H1 (cell line): ENCODE measurements at regions not wholly inside any gene's neighbourhood (a gene's known extent, or its start where the extent isn't known, plus 50 kb on each side); places are given as distances from the start of the nearest gene placed in this dataset.

Experiments used
- CTCF ChIA-PET: fragments of 300-600 bp; sonication (Branson Sonifier 250); formaldehyde crosslinking; loops from one replicate; lab custom pipeline; 2021; ENCODE audit not compliant: partially characterized antibody; lab: Charles Lee
- POLR2A ChIA-PET: fragments of 300-600 bp; sonication (Branson Sonifier 250); formaldehyde crosslinking; loops from one replicate; lab custom pipeline; 2021; ENCODE audit warnings: inconsistent platforms; ENCODE audit not compliant: partially characterized antibody; lab: Charles Lee
- DNase-seq, 2 experiments: peaks; one replicate each; pipeline versions ENCODE4 v3.0.0 to v3.0.0-alpha.2; 2010 to 2022; ENCODE audit warnings: low spot score in 2 of 2, low read depth in 1 of 2, mixed read lengths in 1 of 2
- FAIRE-seq: peaks from 2 replicates; lab custom pipeline; 2011; peaks lifted over from hg19 to GRCh38; lab: Jason Lieb, UNC
- H2AFZ ChIP-seq: 2 replicates; pipeline ENCODE4 v1.8.1; 2012; ENCODE audit warnings: low read length, inconsistent platforms
- H2AK5ac ChIP-seq: 2 replicates; pipeline ENCODE4 v1.6.1; 2013; ENCODE audit warnings: low read depth, low read length
- H2BK120ac ChIP-seq: replicated peaks from 2 replicates; pipeline ENCODE3; 2013; ENCODE audit warnings: low read depth, low read length, inconsistent platforms
- H2BK12ac ChIP-seq: 2 replicates; pipeline ENCODE4 v1.6.1; 2013; ENCODE audit warnings: low read depth, low read length
- H2BK15ac ChIP-seq: 2 replicates; pipeline ENCODE4 v1.6.1; 2013; ENCODE audit warnings: low read length
- H2BK20ac ChIP-seq: 2 replicates; pipeline ENCODE4 v1.6.1; 2013; ENCODE audit warnings: low read length
- H2BK5ac ChIP-seq: 2 replicates; pipeline ENCODE4 v1.6.1; 2013; ENCODE audit warnings: low read depth, low read length
- H3K14ac ChIP-seq: 2 replicates; pipeline ENCODE4 v1.6.1; 2013; ENCODE audit warnings: inconsistent platforms; ENCODE audit not compliant: insufficient read length
- H3K18ac ChIP-seq: 2 replicates; pipeline ENCODE4 v1.6.1; 2013; ENCODE audit warnings: low read length; ENCODE audit errors: extremely low read depth
- H3K23ac ChIP-seq: 2 replicates; pipeline ENCODE4 v1.6.1; 2013; ENCODE audit warnings: inconsistent platforms; ENCODE audit not compliant: insufficient read length
- H3K23me2 ChIP-seq: 2 replicates; pipeline ENCODE4 v1.6.1; 2013; ENCODE audit warnings: low read depth, low read length
- H3K27ac ChIP-seq: 2 replicates; pipeline ENCODE4 v1.6.1; 2011; ENCODE audit warnings: low read depth, low read length, inconsistent platforms
- H3K27me3 ChIP-seq, 4 experiments: replicated peaks in 1 of 4; 1 replicate in 1 of 4; 2 replicates in 3 of 4; pipeline versions ENCODE4 v1.6.1 to v1.8.1; 2011 to 2013; ENCODE audit warnings: low read length in 3 of 4, mild to moderate bottlenecking in 3 of 4, inconsistent platforms in 2 of 4, mixed read lengths in 2 of 4, moderate library complexity in 1 of 4; ENCODE audit not compliant: control insufficient read depth in 3 of 4, insufficient read depth in 3 of 4; ENCODE audit errors: extremely low read depth in 1 of 4
- H3K36me3 ChIP-seq, 4 experiments: 2 replicates each; pipeline versions ENCODE4 v1.6.1 to v1.8.1; 2011 to 2013; ENCODE audit warnings: mild to moderate bottlenecking in 4 of 4, low read length in 3 of 4, moderate library complexity in 2 of 4, control low read depth in 1 of 4, inconsistent platforms in 1 of 4; ENCODE audit not compliant: insufficient read depth in 4 of 4, control insufficient read depth in 2 of 4
- H3K4ac ChIP-seq: replicated peaks from 2 replicates; pipeline ENCODE3; 2013; ENCODE audit warnings: low read length, low read depth, mixed read lengths, inconsistent platforms; ENCODE audit not compliant: insufficient read length
- H3K4me1 ChIP-seq, 4 experiments: replicated peaks in 1 of 4; 1 replicate in 1 of 4; 2 replicates in 3 of 4; pipeline versions ENCODE4 v1.6.1 to v1.8.1; 2011 to 2013; ENCODE audit warnings: low read length in 3 of 4, inconsistent platforms in 2 of 4, mixed read lengths in 1 of 4; ENCODE audit not compliant: insufficient read depth in 4 of 4, control insufficient read depth in 3 of 4
- H3K4me2 ChIP-seq, 2 experiments: 2 replicates each; pipeline versions ENCODE4 v1.6.1 to v1.8.1; 2011 to 2013; ENCODE audit warnings: low read depth in 2 of 2, low read length in 2 of 2, control low read depth in 1 of 2, inconsistent platforms in 1 of 2, mild to moderate bottlenecking in 1 of 2; ENCODE audit not compliant: insufficient read depth in 1 of 2
- H3K4me3 ChIP-seq, 4 experiments: fragments of 200-600, 300-600 bp in 1 of 4; sonication (generic), shearing (Covaris generic), sonication (Bioruptor Twin) in 1 of 4; 2 replicates each; pipeline versions ENCODE4 v1.5.1 to v1.8.1; 2011 to 2016; ENCODE audit warnings: low read length in 4 of 4, low read depth in 3 of 4, control low read depth in 2 of 4, inconsistent platforms in 2 of 4, mild to moderate bottlenecking in 2 of 4, mixed read lengths in 1 of 4, moderate library complexity in 1 of 4; ENCODE audit not compliant: insufficient read depth in 2 of 4; ENCODE audit errors: extremely low read depth in 1 of 4
- H3K56ac ChIP-seq: replicated peaks from 2 replicates; pipeline ENCODE3; 2013; ENCODE audit warnings: low read depth, mild to moderate bottlenecking, mixed read lengths, low read length, inconsistent platforms; ENCODE audit not compliant: insufficient read length
- H3K79me1 ChIP-seq: 2 replicates; pipeline ENCODE4 v1.6.1; 2013; ENCODE audit warnings: low read depth, low read length, control low read depth
- H3K79me2 ChIP-seq, 2 experiments: 2 replicates each; pipeline versions ENCODE4 v1.6.1 to v1.8.1; 2012 to 2013; ENCODE audit warnings: low read length in 2 of 2, mild to moderate bottlenecking in 2 of 2, inconsistent platforms in 1 of 2; ENCODE audit not compliant: insufficient read depth in 2 of 2, control insufficient read depth in 1 of 2
- H3K9ac ChIP-seq, 4 experiments: replicated peaks in 1 of 4; 1 replicate in 1 of 4; 2 replicates in 3 of 4; pipeline versions ENCODE4 v1.6.1 to v1.8.1; 2011 to 2013; ENCODE audit warnings: low read depth in 3 of 4, low read length in 3 of 4, control low read depth in 2 of 4, mild to moderate bottlenecking in 2 of 4, moderate library complexity in 2 of 4, inconsistent platforms in 1 of 4; ENCODE audit errors: extremely low read depth in 1 of 4
- H3K9me3 ChIP-seq, 2 experiments: 2 replicates each; pipeline versions ENCODE4 v1.6.1 to v1.8.1; 2012 to 2013; ENCODE audit warnings: mild to moderate bottlenecking in 2 of 2, moderate library complexity in 2 of 2, control low read depth in 1 of 2, inconsistent platforms in 1 of 2, low read depth in 1 of 2, low read length in 1 of 2, mixed read lengths in 1 of 2; ENCODE audit not compliant: insufficient read depth in 2 of 2
- H4K20me1 ChIP-seq, 2 experiments: replicated peaks in 1 of 2; 2 replicates each; pipeline versions ENCODE3 to v1.8.1; 2011 to 2013; ENCODE audit warnings: inconsistent platforms in 2 of 2, low read length in 2 of 2, mild to moderate bottlenecking in 1 of 2; ENCODE audit not compliant: insufficient read depth in 2 of 2, control insufficient read depth in 1 of 2
- H4K5ac ChIP-seq: 2 replicates; pipeline ENCODE4 v1.6.1; 2013; ENCODE audit warnings: low read length, low read depth, mixed read lengths, inconsistent platforms; ENCODE audit not compliant: insufficient read length
- H4K8ac ChIP-seq: 2 replicates; pipeline ENCODE4 v1.8.0; 2013; ENCODE audit warnings: mild to moderate bottlenecking, moderate library complexity, low read length, inconsistent platforms; ENCODE audit not compliant: insufficient read depth; ENCODE audit errors: extremely low read depth
- H4K91ac ChIP-seq: replicated peaks from 2 replicates; pipeline ENCODE3; 2013; ENCODE audit warnings: low read length, mixed read lengths, inconsistent platforms; ENCODE audit not compliant: insufficient read length
- GTF2F1 ChIP-seq: IDR thresholded peaks from 2 replicates; pipeline ENCODE4 v1.6.1; 2012; ENCODE audit warnings: low read depth, low read length, improper control_type of control experiment, borderline replicate concordance
- USF2 ChIP-seq: IDR thresholded peaks from 2 replicates; pipeline ENCODE4 v1.6.1; 2011; ENCODE audit warnings: low read length, improper control_type of control experiment
- WGBS, 2 experiments: shearing (Covaris generic) in 1 of 2; methylation state at CpG; one replicate each; pipeline versions ENCODE4 v1.1.6 to v1.1.7; 2013 to 2015; ENCODE audit warnings: low lambda C conversion rate in 2 of 2, mixed read lengths in 2 of 2, inconsistent platforms in 1 of 2, low coverage in 1 of 2, missing lambda C conversion rate in 1 of 2; ENCODE audit not compliant: insufficient replicate concordance in 2 of 2, insufficient coverage in 1 of 2, insufficient read length in 1 of 2; ENCODE audit errors: extremely low coverage in 1 of 2, missing lambda C conversion rate in 1 of 2; 5-methylcytosine and 5-hydroxymethylcytosine counted together

- CTCF ChIA-PET = interaction anchor here (0.7 to 2.3 kb wide), 2 partner anchors 16 to 1247 kb away, joined by 4 to 6 read pairs; no protein-coding TSS in a partner anchor
- no peak overlapping the region for H3K4me2 ChIP-seq
- no peak overlapping the region for H4K5ac ChIP-seq
- H2BK120ac ChIP-seq = no peak overlapping the region
- DNase-seq = no peak
- H3K56ac ChIP-seq = no peak overlapping the region
- H3K27me3 ChIP-seq = no peaks in the 10 kb centered on the region
- H3K18ac ChIP-seq = no peak overlapping the region; the same call in 1 of the 2 replicates
- no peak overlapping the region for H2BK15ac ChIP-seq
- no peak overlapping the region for H2BK5ac ChIP-seq
- TF ChIP-seq USF2 (no peak), GTF2F1 (no peak)
- no peak overlapping the region for H2BK20ac ChIP-seq
- H4K20me1 ChIP-seq = no peaks in the 10 kb centered on the region
- no peaks in the 10 kb centered on the region for H3K79me2 ChIP-seq
- no peak overlapping the region for H3K23ac ChIP-seq
- FAIRE-seq = no peak
- no peak overlapping the region for H3K14ac ChIP-seq
- H3K36me3 ChIP-seq = no peaks in the 10 kb centered on the region
- 93% methylated on average over 5 of the region's 5 CpGs; no CpG with 5 or more reads in 1 of the 2 experiments for WGBS, 2 experiments
- H3K4me3 ChIP-seq = no peak overlapping the region
- H3K27ac ChIP-seq = no peak overlapping the region
- no peak overlapping the region for H4K91ac ChIP-seq
- H3K79me1 ChIP-seq = no peaks in the 10 kb centered on the region
- H3K9me3 ChIP-seq = peaks cover 6 to 13% of the 10 kb centered on the region in 2 experiments; a peak in 1 of 4 replicates
- no peak overlapping the region for H2BK12ac ChIP-seq
- H2AK5ac ChIP-seq = no peak overlapping the region
- H4K8ac ChIP-seq = no peak overlapping the region
- H2AFZ ChIP-seq = no peak overlapping the region
- H3K4ac ChIP-seq = no peak overlapping the region
- POLR2A ChIA-PET = no interaction called here
- no peak overlapping the region for H3K9ac ChIP-seq
- no peaks in the 10 kb centered on the region for H3K23me2 ChIP-seq
- peaks cover 0 to 12% (median 7%) of the 10 kb centered on the region in 4 experiments; a peak in 4 of 7 replicates for H3K4me1 ChIP-seq
Observed at GRCh38 chr22:44592824-44593148, 94.8 kb upstream of the RTL6 start.
